Endothelial cell of umbilical vein (primary cell): ENCODE measurements at regions not wholly inside any gene's neighbourhood (a gene's known extent, or its start where the extent isn't known, plus 50 kb on each side); places are given as distances from the start of the nearest gene placed in this dataset.

Experiments
- BruUV-seq: library from RNA; stranded (reverse); fragments of 400-500 nt; replicated peaks from 2 replicates; lab custom pipeline; 2021; lab: Mats Ljungman, UMichigan
- CTCF ChIA-PET: fragments of 300-600, 350-600 bp; sonication (Branson Sonifier 250); formaldehyde crosslinking; loops from one replicate; lab custom pipeline; 2021; ENCODE audit warnings: antibody characterized with exemption, inconsistent platforms; lab: Charles Lee
- POLR2A ChIA-PET: fragments of 300-600, 350-600 bp; sonication (Branson Sonifier 250); formaldehyde crosslinking; loops from one replicate; lab custom pipeline; 2021; ENCODE audit warnings: antibody characterized with exemption, inconsistent platforms; lab: Charles Lee
- DNase-seq: peaks from one replicate; pipeline ENCODE4 v3.0.0-alpha.2; 2011; ENCODE audit warnings: low read depth, low spot score
- FAIRE-seq: peaks from 2 replicates; lab custom pipeline; 2011; peaks lifted over from hg19 to GRCh38; lab: Jason Lieb, UNC
- H2AFZ ChIP-seq: 2 replicates; pipeline ENCODE4 v1.6.0; 2012; ENCODE audit warnings: low read depth, low read length, control low read depth, inconsistent platforms
- H3K27ac ChIP-seq: 2 replicates; pipeline ENCODE4 v1.5.1; 2011; ENCODE audit warnings: low read depth, mild to moderate bottlenecking, control low read depth, low read length, moderate library complexity; ENCODE audit not compliant: insufficient read depth
- H3K27me3 ChIP-seq, 2 experiments: 2 replicates each; pipeline versions ENCODE4 v1.6.0 to v1.6.1; 2011; ENCODE audit warnings: low read length in 2 of 2, mixed read lengths in 1 of 2; ENCODE audit not compliant: control insufficient read depth in 2 of 2, insufficient read depth in 2 of 2
- H3K36me3 ChIP-seq, 2 experiments: 2 replicates in 1 of 2; 3 replicates in 1 of 2; pipeline ENCODE4 v1.5.1; 2011; ENCODE audit warnings: low read length in 2 of 2, mild to moderate bottlenecking in 1 of 2, moderate library complexity in 1 of 2; ENCODE audit not compliant: control insufficient read depth in 2 of 2, insufficient read depth in 2 of 2; ENCODE audit errors: extremely low read depth in 1 of 2
- H3K4me1 ChIP-seq: 3 replicates; pipeline ENCODE4 v1.5.1; 2011; ENCODE audit warnings: mild to moderate bottlenecking, low read length; ENCODE audit not compliant: control insufficient read depth, insufficient read depth; ENCODE audit errors: extremely low read depth
- H3K4me2 ChIP-seq: 2 replicates; pipeline ENCODE4 v1.6.1; 2011; ENCODE audit warnings: low read length, control low read depth, mixed read lengths; ENCODE audit not compliant: insufficient read depth
- H3K4me3 ChIP-seq, 3 experiments: fragments of 200-600 bp in 1 of 3; sonication (generic), shearing (Covaris generic) in 1 of 3; replicated peaks in 1 of 3; 2 replicates each; pipeline ENCODE4 v1.5.1; 2011 to 2016; ENCODE audit warnings: control low read depth in 3 of 3, low read length in 3 of 3, mild to moderate bottlenecking in 2 of 3, inconsistent platforms in 1 of 3, low read depth in 1 of 3, moderate library complexity in 1 of 3; ENCODE audit not compliant: insufficient read depth in 1 of 3
- H3K79me2 ChIP-seq: 2 replicates; pipeline ENCODE4 v1.6.0; 2012; ENCODE audit warnings: low read length, inconsistent platforms; ENCODE audit not compliant: control insufficient read depth, insufficient read depth
- H3K9ac ChIP-seq: replicated peaks from 2 replicates; pipeline ENCODE3; 2011; ENCODE audit warnings: low read length, control low read depth; ENCODE audit not compliant: insufficient read depth; ENCODE audit errors: extremely low read depth
- H3K9me1 ChIP-seq: replicated peaks from 3 replicates; pipeline ENCODE4 v1.6.0; 2011; ENCODE audit warnings: mild to moderate bottlenecking, low read length; ENCODE audit not compliant: control insufficient read depth, insufficient read depth; ENCODE audit errors: extremely low read depth
- H3K9me3 ChIP-seq: replicated peaks from 2 replicates; pipeline ENCODE4 v1.5.1; 2012; ENCODE audit warnings: low read length, inconsistent platforms; ENCODE audit not compliant: control insufficient read depth, insufficient read depth
- H4K20me1 ChIP-seq: replicated peaks from 2 replicates; pipeline ENCODE3; 2011; ENCODE audit warnings: mild to moderate bottlenecking, low read length; ENCODE audit not compliant: control insufficient read depth, insufficient read depth; ENCODE audit errors: extremely low read depth
- CTCF ChIP-seq, 2 donors: IDR thresholded peaks; 1 replicate in 1 of 2; 2 replicates in 1 of 2; pipeline ENCODE4 v1.5.1; 2011; ENCODE audit warnings: low read length in 2 of 2, mild to moderate bottlenecking in 2 of 2, moderate library complexity in 2 of 2, control low read depth in 1 of 2, inconsistent platforms in 1 of 2, low read depth in 1 of 2; ENCODE audit not compliant: insufficient read depth in 1 of 2; ENCODE audit errors: extremely low read depth in 1 of 2
- EZH2 ChIP-seq: IDR thresholded peaks from 2 replicates; pipeline ENCODE4 v1.6.1; 2012; ENCODE audit warnings: borderline replicate concordance, low read depth, mild to moderate bottlenecking, moderate library complexity, low read length, inconsistent platforms; ENCODE audit not compliant: severe bottlenecking
- FOS ChIP-seq: IDR thresholded peaks from 2 replicates; pipeline ENCODE4 v1.6.1; 2011; ENCODE audit warnings: mild to moderate bottlenecking, low read length, moderate library complexity, borderline replicate concordance; ENCODE audit not compliant: insufficient read depth
- GATA2 ChIP-seq: IDR thresholded peaks from 2 replicates; pipeline ENCODE4 v1.7.0; 2011; ENCODE audit warnings: low read depth, mild to moderate bottlenecking, moderate library complexity, mixed read lengths, low read length; ENCODE audit not compliant: insufficient read length, insufficient read depth
- JUN ChIP-seq: IDR thresholded peaks from 2 replicates; pipeline ENCODE4 v1.6.1; 2011; ENCODE audit warnings: borderline replicate concordance, low read depth; ENCODE audit not compliant: insufficient read length, insufficient read depth
- MAX ChIP-seq: IDR thresholded peaks from 2 replicates; pipeline ENCODE4 v1.6.1; 2011; ENCODE audit not compliant: insufficient read depth, insufficient read length
- MYC ChIP-seq: IDR thresholded peaks from one replicate; pipeline ENCODE4 v1.6.1; 2011; ENCODE audit warnings: mild to moderate bottlenecking, low read depth, low read length
- POLR2A ChIP-seq: IDR thresholded peaks from 2 replicates; pipeline ENCODE4 v1.6.1; 2012; ENCODE audit warnings: low read depth, mild to moderate bottlenecking, control low read depth, low read length
- POLR2AphosphoS5 ChIP-seq: IDR thresholded peaks from 2 replicates; pipeline ENCODE4 v1.6.1; 2012; ENCODE audit warnings: low read depth, mild to moderate bottlenecking, control low read depth, low read length, moderate library complexity; ENCODE audit not compliant: insufficient read depth
- dilution Hi-C: fragments of 300-500 bp; cut with MboI; formaldehyde crosslinking; loops from one replicate; pipeline ENCODE4 v1.15.0; 2019; ENCODE audit warnings: low sequenced_read_pairs; ENCODE audit not compliant: extremely low pct_ligation_motif_present
- intact Hi-C: fragments of 100-400 bp; cut with micrococcal nuclease; formaldehyde crosslinking; loops from one replicate; pipeline ENCODE4 v1.10.0; 2022

- H3K9me1 ChIP-seq, result no peaks in the 10 kb centered on the region
- dilution Hi-C loops (no loop called here), intact Hi-C loops (no loop called here)
- BruUV-seq, result no TSS peak
- FAIRE-seq (no peak), DNase-seq (no peak)
- ChIA-PET POLR2A (interaction anchor here (0.7 kb wide), 1 partner anchor 97 kb away, joined by 4 read pairs; no protein-coding TSS in a partner anchor), CTCF (no interaction called here)
- H3K36me3 ChIP-seq, result no peaks in the 10 kb centered on the region
- H3K4me3 ChIP-seq, result no peak overlapping the region
- H2AFZ ChIP-seq, result no peak overlapping the region
- H3K9me3 ChIP-seq, result no peaks in the 10 kb centered on the region
- no peaks in the 10 kb centered on the region for H4K20me1 ChIP-seq
- TF ChIP-seq MYC, result no peak
- no peak for TF ChIP-seq POLR2A
- TF ChIP-seq FOS, result no peak
- no peak for TF ChIP-seq POLR2AphosphoS5
- TF ChIP-seq GATA2, result no peak
- no peak for TF ChIP-seq CTCF (IDR thresholded peaks at IDR 0.05; ENCODE audit: extremely low read depth in 1 of 2, insufficient read depth in 1 of 2, low read depth in 1 of 2, low read length in 2 of 2)
- no peak for TF ChIP-seq MAX
- TF ChIP-seq EZH2, result no peak
- no peak for TF ChIP-seq JUN
- H3K27me3 ChIP-seq, result peaks cover 0 to 5% of the 10 kb centered on the region in 2 experiments
- H3K79me2 ChIP-seq, result no peaks in the 10 kb centered on the region
- no peaks in the 10 kb centered on the region for H3K4me1 ChIP-seq
- no peak overlapping the region for H3K4me2 ChIP-seq
- H3K27ac ChIP-seq, result no peak overlapping the region
- H3K9ac ChIP-seq, result no peak overlapping the region
These were observed 111.3 kb upstream of the WSCD1 start for GRCh38 chr17:5958850-5959249.
